IMR-90 (cell line): ENCODE measurements at regions not wholly inside any gene's neighbourhood (a gene's known extent, or its start where the extent isn't known, plus 50 kb on each side); places are given as distances from the start of the nearest gene placed in this dataset.

ENCODE experiments used
- ATAC-seq: fragments of 200-7000 bp; cut with Tn5 transposase; 2 replicates; pipeline ENCODE4 v1.9.1; 2020; ENCODE audit warnings: low read depth, mild to moderate bottlenecking, moderate library complexity
- BruUV-seq: library from RNA; stranded (reverse); fragments of 400-500 nt; replicated peaks from 2 replicates; lab custom pipeline; 2021; lab: Mats Ljungman, UMichigan
- CTCF ChIA-PET: fragments of 300-600 bp; formaldehyde crosslinking; extraction: SDS; loops from one replicate; lab custom pipeline; 2021; ENCODE audit warnings: antibody characterized with exemption; lab: Yijun Ruan, JAX
- POLR2A ChIA-PET: fragments of 300-600 bp; sonication (Branson Sonifier 250); formaldehyde crosslinking; loops from one replicate; lab custom pipeline; 2022; ENCODE audit warnings: antibody characterized with exemption; ENCODE audit not compliant: unreplicated experiment; lab: Charles Lee
- DNase-seq: peaks from one replicate; pipeline ENCODE4 v3.0.0; 2013
- H2AFZ ChIP-seq: replicated peaks from 2 replicates; pipeline ENCODE3; 2013; ENCODE audit warnings: low read length, mild to moderate bottlenecking; ENCODE audit not compliant: poor library complexity
- H2AK5ac ChIP-seq: 2 replicates; pipeline ENCODE4 v1.6.1; 2013; ENCODE audit warnings: low read depth, low read length, inconsistent platforms
- H2AK9ac ChIP-seq: replicated peaks from 2 replicates; pipeline ENCODE3; 2013; ENCODE audit warnings: mild to moderate bottlenecking, low read depth, low read length, moderate library complexity; ENCODE audit not compliant: poor library complexity
- H2BK120ac ChIP-seq: 2 replicates; pipeline ENCODE4 v1.6.1; 2013; ENCODE audit warnings: low read depth, low read length, inconsistent platforms
- H2BK15ac ChIP-seq: 3 replicates; pipeline ENCODE4 v1.6.1; 2013; ENCODE audit warnings: low read depth, low read length, inconsistent platforms
- H2BK20ac ChIP-seq: 2 replicates; pipeline ENCODE4 v1.6.1; 2013; ENCODE audit warnings: low read depth, mild to moderate bottlenecking, inconsistent platforms, low read length, moderate library complexity
- H2BK5ac ChIP-seq: 2 replicates; pipeline ENCODE4 v1.6.1; 2013; ENCODE audit warnings: mild to moderate bottlenecking, low read depth, low read length, inconsistent platforms; ENCODE audit not compliant: poor library complexity, severe bottlenecking
- H3K14ac ChIP-seq: replicated peaks from 2 replicates; pipeline ENCODE4 v1.6.1; 2013; ENCODE audit warnings: low read depth, low read length, inconsistent platforms
- H3K18ac ChIP-seq: 2 replicates; pipeline ENCODE4 v1.6.1; 2013; ENCODE audit warnings: low read depth, low read length, control low read depth
- H3K23ac ChIP-seq: 2 replicates; pipeline ENCODE4 v1.6.1; 2013; ENCODE audit warnings: low read depth, low read length, inconsistent platforms
- H3K27ac ChIP-seq: 2 replicates; pipeline ENCODE4 v1.5.1; 2013; ENCODE audit warnings: mild to moderate bottlenecking, control low read depth, low read length; ENCODE audit not compliant: insufficient read depth
- H3K27me3 ChIP-seq: 2 replicates; pipeline ENCODE4 v1.6.1; 2013; ENCODE audit warnings: low read length; ENCODE audit not compliant: control insufficient read depth, insufficient read depth
- H3K36me3 ChIP-seq: 2 replicates; pipeline ENCODE4 v1.6.1; 2013; ENCODE audit warnings: low read length, mixed read lengths; ENCODE audit not compliant: control insufficient read depth, insufficient read depth
- H3K4ac ChIP-seq: 2 replicates; pipeline ENCODE4 v1.6.1; 2013; ENCODE audit warnings: low read depth, low read length, inconsistent platforms
- H3K4me1 ChIP-seq: 2 replicates; pipeline ENCODE4 v1.6.1; 2013; ENCODE audit warnings: low read length, mixed read lengths; ENCODE audit not compliant: control insufficient read depth, insufficient read depth
- H3K4me2 ChIP-seq: 2 replicates; pipeline ENCODE4 v1.6.1; 2013; ENCODE audit warnings: low read depth, mild to moderate bottlenecking, control low read depth, low read length, moderate library complexity
- H3K4me3 ChIP-seq: 2 replicates; pipeline ENCODE4 v1.5.1; 2013; ENCODE audit warnings: low read depth, mild to moderate bottlenecking, control low read depth, low read length, moderate library complexity; ENCODE audit not compliant: insufficient read depth
- H3K56ac ChIP-seq: 2 replicates; pipeline ENCODE4 v1.6.1; 2013; ENCODE audit warnings: low read length, inconsistent platforms; ENCODE audit not compliant: insufficient read depth; ENCODE audit errors: extremely low read depth
- H3K79me1 ChIP-seq, 2 experiments: 2 replicates each; pipeline ENCODE4 v1.6.1; 2013; ENCODE audit warnings: low read length in 2 of 2, inconsistent platforms in 1 of 2, low read depth in 1 of 2
- H3K9ac ChIP-seq: 2 replicates; pipeline ENCODE4 v1.6.1; 2013; ENCODE audit warnings: low read depth, low read length, control low read depth
- H3K9me1 ChIP-seq: 2 replicates; pipeline ENCODE4 v1.6.1; 2013; ENCODE audit warnings: low read length, inconsistent platforms; ENCODE audit not compliant: insufficient read depth
- H3K9me3 ChIP-seq: 2 replicates; pipeline ENCODE4 v1.6.1; 2013; ENCODE audit warnings: low read length; ENCODE audit not compliant: control insufficient read depth, insufficient read depth
- H4K20me1 ChIP-seq: 2 replicates; pipeline ENCODE4 v1.6.1; 2013; ENCODE audit warnings: low read length, inconsistent platforms; ENCODE audit not compliant: insufficient read depth
- H4K5ac ChIP-seq: 2 replicates; pipeline ENCODE4 v1.6.1; 2013; ENCODE audit warnings: mild to moderate bottlenecking, low read depth, low read length, control low read depth
- H4K8ac ChIP-seq, 2 experiments: 2 replicates each; pipeline ENCODE4 v1.6.1; 2013; ENCODE audit warnings: low read depth in 2 of 2, low read length in 2 of 2, control low read depth in 1 of 2, inconsistent platforms in 1 of 2
- H4K91ac ChIP-seq: 2 replicates; pipeline ENCODE4 v1.6.1; 2013; ENCODE audit warnings: low read depth, low read length, inconsistent platforms; ENCODE audit not compliant: insufficient read depth
- BHLHE40 ChIP-seq: fragments of 150-350 bp; IDR thresholded peaks from 2 replicates; pipeline ENCODE4 v1.6.1; 2016; ENCODE audit warnings: mild to moderate bottlenecking, low read depth, low read length
- CEBPB ChIP-seq: IDR thresholded peaks from 2 replicates; pipeline ENCODE4 v1.6.1; 2012; ENCODE audit warnings: low read depth, low read length, improper control_type of control experiment
- FOS ChIP-seq: fragments of 150-350 bp; IDR thresholded peaks from 2 replicates; pipeline ENCODE4 v1.6.1; 2016; ENCODE audit warnings: low read depth, low read length
- MAFK ChIP-seq: IDR thresholded peaks from 2 replicates; pipeline ENCODE4 v1.6.1; 2012; ENCODE audit warnings: low read depth, low read length, improper control_type of control experiment
- MAZ ChIP-seq: IDR thresholded peaks from 2 replicates; pipeline ENCODE4 v1.6.1; 2012; ENCODE audit warnings: low read depth, mild to moderate bottlenecking, low read length, improper control_type of control experiment, moderate library complexity, borderline replicate concordance
- MXI1 ChIP-seq: IDR thresholded peaks from 2 replicates; pipeline ENCODE4 v1.6.1; 2012; ENCODE audit warnings: low read depth, mild to moderate bottlenecking, low read length, moderate library complexity, borderline replicate concordance
- NFE2L2 ChIP-seq: fragments of 150-350 bp; IDR thresholded peaks from 2 replicates; pipeline ENCODE4 v1.6.1; 2016; ENCODE audit warnings: low read depth, mild to moderate bottlenecking, low read length
- POLR2A ChIP-seq: IDR thresholded peaks from 2 replicates; pipeline ENCODE4 v1.6.1; 2012; ENCODE audit warnings: mild to moderate bottlenecking, low read depth, low read length
- RAD21 ChIP-seq: IDR thresholded peaks from 2 replicates; pipeline ENCODE4 v1.6.1; 2012; ENCODE audit warnings: low read length, improper control_type of control experiment
- RCOR1 ChIP-seq: IDR thresholded peaks from 2 replicates; pipeline ENCODE4 v1.6.1; 2012; ENCODE audit warnings: mild to moderate bottlenecking, low read length, improper control_type of control experiment; ENCODE audit not compliant: insufficient replicate concordance
- RFX5 ChIP-seq: IDR thresholded peaks from 2 replicates; pipeline ENCODE4 v1.8.0; 2012; ENCODE audit warnings: low read depth, mild to moderate bottlenecking, low read length, moderate library complexity
- SMC3 ChIP-seq: fragments of 150-350 bp; IDR thresholded peaks from 2 replicates; pipeline ENCODE4 v1.6.1; 2016; ENCODE audit warnings: low read depth, mild to moderate bottlenecking, antibody characterized with exemption, low read length, moderate library complexity
- WGBS, 2 experiments: methylation state at CpG; one replicate each; pipeline versions ENCODE4 v1.1.5 to v1.1.7; 2013; ENCODE audit warnings: missing lambda C conversion rate in 2 of 2; ENCODE audit not compliant: insufficient read length in 1 of 2; ENCODE audit errors: extremely low coverage in 2 of 2; 5-methylcytosine and 5-hydroxymethylcytosine counted together
- dilution Hi-C: fragments of 300-500 bp; cut with HindIII; formaldehyde crosslinking; loops from one replicate; pipeline ENCODE4 v1.14.3; 2018; ENCODE audit warnings: low sequenced_read_pairs; ENCODE audit not compliant: unreplicated experiment
- in situ Hi-C: fragments of 300-500 bp; cut with MboI; formaldehyde crosslinking; loops from 3 replicates; pipeline ENCODE4 v1.14.3; 2019; ENCODE audit warnings: low sequenced_read_pairs, inconsistent platforms, mixed read lengths
- intact Hi-C: fragments of 100-400 bp; cut with micrococcal nuclease; formaldehyde crosslinking; loops from 2 replicates; pipeline ENCODE4 v1.10.0; 2022
- TF ChIP-seq, protein P1 (sequence below): conservative IDR thresholded peaks from 2 replicates; pipeline ENCODE4 v1.5.1; 2012; ENCODE audit warnings: mild to moderate bottlenecking, low read depth, low read length, improper control_type of control experiment
- TF ChIP-seq, protein P2 (sequence below): fragments of 150-350 bp; IDR thresholded peaks from 2 replicates; pipeline ENCODE4 v1.6.1; 2016; ENCODE audit warnings: low read depth, mild to moderate bottlenecking, low read length, moderate library complexity, borderline replicate concordance
- TF ChIP-seq, protein P3 (sequence below): fragments of 150-350 bp; IDR thresholded peaks from 2 replicates; pipeline ENCODE4 v1.6.1; 2017; ENCODE audit warnings: mild to moderate bottlenecking, antibody characterized with exemption, low read length, low read depth

DNA sequence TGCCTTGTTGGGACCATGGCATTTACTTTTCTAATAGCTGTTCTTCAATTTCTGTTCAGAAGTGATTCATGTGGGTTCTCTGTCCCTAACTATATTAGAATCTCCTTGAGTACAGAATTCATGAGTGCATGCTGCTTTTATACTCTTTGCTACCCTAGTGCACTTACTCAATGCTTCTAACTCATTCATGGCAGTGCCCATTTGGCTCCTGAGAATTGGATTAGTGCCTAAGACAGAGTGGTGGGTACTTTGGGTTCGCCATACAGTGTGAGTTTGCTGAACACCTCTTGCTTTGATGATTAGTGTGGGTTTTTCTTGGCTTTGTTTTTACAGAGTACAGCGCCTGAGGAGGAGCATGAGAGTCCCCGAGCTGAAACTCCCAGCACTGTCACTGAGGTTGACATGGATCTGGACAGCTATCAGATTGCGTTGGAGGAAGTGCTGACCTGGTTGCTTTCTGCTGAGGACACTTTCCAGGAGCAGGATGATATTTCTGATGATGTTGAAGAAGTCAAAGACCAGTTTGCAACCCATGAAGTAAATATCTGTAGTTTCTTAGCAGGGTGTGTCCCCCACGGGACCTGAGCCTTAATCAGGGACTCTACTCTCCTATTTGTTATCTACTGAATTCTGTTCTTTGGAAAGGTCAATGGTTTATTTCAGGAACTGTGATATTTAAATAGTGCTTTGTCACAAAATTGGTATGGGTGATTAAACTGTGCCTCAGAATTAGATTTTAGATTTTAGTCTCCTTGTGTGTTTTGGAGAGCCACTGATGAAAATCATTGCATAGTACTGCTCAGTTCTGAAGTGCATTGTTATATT is 150.7 kb downstream of the UTRN start:
- dilution Hi-C loops, result no loop called here

More for the DNA sequence above, 150.7 kb downstream of the UTRN start:
- peak overlapping the region; percentile 63; the same call in 1 of the 2 replicates for H3K14ac ChIP-seq
- H3K56ac ChIP-seq, result no peak overlapping the region
- no peak overlapping the region for H4K5ac ChIP-seq
- peaks cover 4% of the 10 kb centered on the region for H3K4me1 ChIP-seq
- ChIA-PET CTCF (no interaction called here), POLR2A (no interaction called here)
- H2BK15ac ChIP-seq, result peak overlapping the region; percentile 77; the same call in 1 of the 3 replicates
- peak overlapping the region; percentile 16; the same call in 1 of the 2 replicates for H3K4ac ChIP-seq
- no peak overlapping the region for H4K8ac ChIP-seq
- H3K18ac ChIP-seq, result peak overlapping the region; percentile 29; the same call in 1 of the 2 replicates
- H2BK5ac ChIP-seq, result peak overlapping the region; percentile 50
- H3K4me2 ChIP-seq, result no peak overlapping the region
- H3K23ac ChIP-seq, result peak overlapping the region; percentile 75; the same call in 1 of the 2 replicates
- H3K27me3 ChIP-seq, result no peaks in the 10 kb centered on the region
- H4K91ac ChIP-seq, result peak overlapping the region; percentile 21; the same call in 1 of the 2 replicates
- no peak overlapping the region for H3K9ac ChIP-seq
- TF ChIP-seq, protein P1, sequence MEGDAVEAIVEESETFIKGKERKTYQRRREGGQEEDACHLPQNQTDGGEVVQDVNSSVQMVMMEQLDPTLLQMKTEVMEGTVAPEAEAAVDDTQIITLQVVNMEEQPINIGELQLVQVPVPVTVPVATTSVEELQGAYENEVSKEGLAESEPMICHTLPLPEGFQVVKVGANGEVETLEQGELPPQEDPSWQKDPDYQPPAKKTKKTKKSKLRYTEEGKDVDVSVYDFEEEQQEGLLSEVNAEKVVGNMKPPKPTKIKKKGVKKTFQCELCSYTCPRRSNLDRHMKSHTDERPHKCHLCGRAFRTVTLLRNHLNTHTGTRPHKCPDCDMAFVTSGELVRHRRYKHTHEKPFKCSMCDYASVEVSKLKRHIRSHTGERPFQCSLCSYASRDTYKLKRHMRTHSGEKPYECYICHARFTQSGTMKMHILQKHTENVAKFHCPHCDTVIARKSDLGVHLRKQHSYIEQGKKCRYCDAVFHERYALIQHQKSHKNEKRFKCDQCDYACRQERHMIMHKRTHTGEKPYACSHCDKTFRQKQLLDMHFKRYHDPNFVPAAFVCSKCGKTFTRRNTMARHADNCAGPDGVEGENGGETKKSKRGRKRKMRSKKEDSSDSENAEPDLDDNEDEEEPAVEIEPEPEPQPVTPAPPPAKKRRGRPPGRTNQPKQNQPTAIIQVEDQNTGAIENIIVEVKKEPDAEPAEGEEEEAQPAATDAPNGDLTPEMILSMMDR, result no peak
- TF ChIP-seq, protein P2, sequence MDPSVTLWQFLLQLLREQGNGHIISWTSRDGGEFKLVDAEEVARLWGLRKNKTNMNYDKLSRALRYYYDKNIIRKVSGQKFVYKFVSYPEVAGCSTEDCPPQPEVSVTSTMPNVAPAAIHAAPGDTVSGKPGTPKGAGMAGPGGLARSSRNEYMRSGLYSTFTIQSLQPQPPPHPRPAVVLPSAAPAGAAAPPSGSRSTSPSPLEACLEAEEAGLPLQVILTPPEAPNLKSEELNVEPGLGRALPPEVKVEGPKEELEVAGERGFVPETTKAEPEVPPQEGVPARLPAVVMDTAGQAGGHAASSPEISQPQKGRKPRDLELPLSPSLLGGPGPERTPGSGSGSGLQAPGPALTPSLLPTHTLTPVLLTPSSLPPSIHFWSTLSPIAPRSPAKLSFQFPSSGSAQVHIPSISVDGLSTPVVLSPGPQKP, result no peak
- TF ChIP-seq SMC3 (no peak), MAFK (no peak), POLR2A (no peak), MXI1 (no peak), RCOR1 (no peak), FOS (no peak), RAD21 (no peak), BHLHE40 (no peak), RFX5 (no peak), MAZ (no peak), NFE2L2 (no peak), CEBPB (no peak)
- TF ChIP-seq, protein P3, sequence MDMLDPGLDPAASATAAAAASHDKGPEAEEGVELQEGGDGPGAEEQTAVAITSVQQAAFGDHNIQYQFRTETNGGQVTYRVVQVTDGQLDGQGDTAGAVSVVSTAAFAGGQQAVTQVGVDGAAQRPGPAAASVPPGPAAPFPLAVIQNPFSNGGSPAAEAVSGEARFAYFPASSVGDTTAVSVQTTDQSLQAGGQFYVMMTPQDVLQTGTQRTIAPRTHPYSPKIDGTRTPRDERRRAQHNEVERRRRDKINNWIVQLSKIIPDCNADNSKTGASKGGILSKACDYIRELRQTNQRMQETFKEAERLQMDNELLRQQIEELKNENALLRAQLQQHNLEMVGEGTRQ, result no peak
- H4K20me1 ChIP-seq, result no peaks in the 10 kb centered on the region
- H3K4me3 ChIP-seq, result no peak overlapping the region
- H3K27ac ChIP-seq, result no peak overlapping the region
- H3K9me3 ChIP-seq, result no peaks in the 10 kb centered on the region
- H2AK5ac ChIP-seq, result peak overlapping the region; percentile 57
- in situ Hi-C loops, result no loop called here
- H2AK9ac ChIP-seq, result no peak overlapping the region
- H2BK20ac ChIP-seq, result peak overlapping the region; percentile 62
- no TSS peak for BruUV-seq
- H3K79me1 ChIP-seq, result peaks cover 2 to 12% of the 10 kb centered on the region in 2 experiments; a peak in 2 of 4 replicates
- H2BK120ac ChIP-seq, result peak overlapping the region; percentile 28; the same call in 1 of the 2 replicates
- intact Hi-C loops, result no loop called here
- peaks cover 5% of the 10 kb centered on the region for H3K9me1 ChIP-seq
- ATAC-seq, result no peak
- no CpG with 5 or more reads among the region's 5 CpGs for WGBS, 2 experiments
- no peak overlapping the region for H2AFZ ChIP-seq
- DNase-seq, result no peak
- H3K36me3 ChIP-seq, result peaks cover 17% of the 10 kb centered on the region
